ENCODE measurements at regions not wholly inside any gene's neighbourhood (a gene's known extent, or its start where the extent isn't known, plus 50 kb on each side); places are given as distances from the start of the nearest gene placed in this dataset.

GRCh38 chr5:133854554-133854953 lies 113.9 kb downstream of the C5orf15 start:
- no peak for TF ChIP-seq YY1 (IDR thresholded peaks at IDR 0.05; ENCODE audit: low read depth)
- no peak for TF ChIP-seq RAD21 (IDR thresholded peaks at IDR 0.05; ENCODE audit: low read depth)
